ENCODE measurements at regions not wholly inside any gene's neighbourhood (a gene's known extent, or its start where the extent isn't known, plus 50 kb on each side); places are given as distances from the start of the nearest gene placed in this dataset.

DNA sequence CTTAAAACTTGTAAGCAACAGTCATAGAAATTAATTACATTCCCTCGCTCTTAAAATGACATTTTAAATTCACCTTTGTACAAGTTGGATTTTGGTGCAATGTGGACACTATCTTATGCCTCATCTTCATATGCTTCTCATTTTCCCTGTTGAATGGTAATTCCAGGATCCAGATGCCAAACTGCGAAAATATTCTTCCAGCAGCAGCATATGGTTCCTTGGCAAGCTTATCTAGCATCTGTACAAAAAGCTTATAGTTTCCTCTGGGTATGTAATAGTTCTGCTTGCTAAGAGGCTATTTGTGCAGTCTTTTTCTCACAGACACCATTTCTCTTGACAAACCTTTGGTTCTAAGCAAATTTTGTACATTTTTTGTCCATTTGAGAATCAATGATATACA is 2079.7 kb upstream of the AGA start:
- 57% methylated on average over 2 of the region's 2 CpGs for WGBS
- TF ChIP-seq POLR2AphosphoS5 (IDR thresholded peaks at IDR 0.05), result no peak
- no peak for TF ChIP-seq EP300 (IDR thresholded peaks at IDR 0.05)
- TF ChIP-seq POLR2A (IDR thresholded peaks at IDR 0.05), result no peak
- TF ChIP-seq, protein P1, sequence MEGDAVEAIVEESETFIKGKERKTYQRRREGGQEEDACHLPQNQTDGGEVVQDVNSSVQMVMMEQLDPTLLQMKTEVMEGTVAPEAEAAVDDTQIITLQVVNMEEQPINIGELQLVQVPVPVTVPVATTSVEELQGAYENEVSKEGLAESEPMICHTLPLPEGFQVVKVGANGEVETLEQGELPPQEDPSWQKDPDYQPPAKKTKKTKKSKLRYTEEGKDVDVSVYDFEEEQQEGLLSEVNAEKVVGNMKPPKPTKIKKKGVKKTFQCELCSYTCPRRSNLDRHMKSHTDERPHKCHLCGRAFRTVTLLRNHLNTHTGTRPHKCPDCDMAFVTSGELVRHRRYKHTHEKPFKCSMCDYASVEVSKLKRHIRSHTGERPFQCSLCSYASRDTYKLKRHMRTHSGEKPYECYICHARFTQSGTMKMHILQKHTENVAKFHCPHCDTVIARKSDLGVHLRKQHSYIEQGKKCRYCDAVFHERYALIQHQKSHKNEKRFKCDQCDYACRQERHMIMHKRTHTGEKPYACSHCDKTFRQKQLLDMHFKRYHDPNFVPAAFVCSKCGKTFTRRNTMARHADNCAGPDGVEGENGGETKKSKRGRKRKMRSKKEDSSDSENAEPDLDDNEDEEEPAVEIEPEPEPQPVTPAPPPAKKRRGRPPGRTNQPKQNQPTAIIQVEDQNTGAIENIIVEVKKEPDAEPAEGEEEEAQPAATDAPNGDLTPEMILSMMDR (IDR thresholded peaks at IDR 0.05), result no peak
- no peak for DNase-seq (ENCODE audit: low spot score in 2 of 2)

DNA sequence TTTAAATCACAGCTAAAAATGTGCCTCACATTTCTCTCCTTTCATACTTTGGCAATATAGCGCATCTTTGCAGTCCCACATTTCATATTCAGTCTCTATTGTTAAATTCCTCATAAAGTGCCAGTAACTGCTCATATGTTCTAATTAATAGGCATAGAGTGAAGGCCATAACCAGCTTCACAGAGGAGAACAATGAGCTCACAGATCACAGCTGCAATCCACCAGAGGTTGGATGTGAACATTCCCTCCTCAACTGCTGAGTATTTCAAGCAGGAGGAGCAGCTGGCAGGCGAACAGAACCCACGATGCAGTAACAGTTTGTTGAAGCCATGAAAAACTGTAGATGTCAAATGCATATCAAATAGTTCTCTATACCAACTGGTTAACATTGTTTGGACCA is 2088.7 kb upstream of the AGA start:
- Histone ChIP-seq H3K27me3 (no peaks in the 10 kb centered on the region), H3K9me3 (no peaks in the 10 kb centered on the region), H3K4me1 (no peaks in the 10 kb centered on the region), H3K27ac (no peak overlapping the region), H3K36me3 (no peaks in the 10 kb centered on the region), H3K4me3 (no peak overlapping the region)
- no peak for DNase-seq (ENCODE audit: low spot score in 2 of 2)
- TF ChIP-seq POLR2AphosphoS5 (IDR thresholded peaks at IDR 0.05), result no peak
- no peak for TF ChIP-seq POLR2A (IDR thresholded peaks at IDR 0.05)
- TF ChIP-seq, protein P1 (IDR thresholded peaks at IDR 0.05), result no peak
- no peak for TF ChIP-seq EP300 (IDR thresholded peaks at IDR 0.05)
- WGBS, result 64% methylated on average over 3 of the region's 3 CpGs

More for the DNA sequence above, 2079.7 kb upstream of the AGA start:
- no peaks in the 10 kb centered on the region for H3K27me3 ChIP-seq
- H3K27ac ChIP-seq, result no peak overlapping the region
- H3K4me3 ChIP-seq, result no peak overlapping the region
- no peaks in the 10 kb centered on the region for H3K36me3 ChIP-seq
- H3K4me1 ChIP-seq, result no peaks in the 10 kb centered on the region
- no peaks in the 10 kb centered on the region for H3K9me3 ChIP-seq

GRCh38 chr4:179536694-179537093 is 2094.5 kb upstream of the AGA start:
- Histone ChIP-seq H3K27me3 (no peaks in the 10 kb centered on the region), H3K36me3 (no peaks in the 10 kb centered on the region), H3K27ac (no peak overlapping the region), H3K9me3 (no peaks in the 10 kb centered on the region), H3K4me1 (no peaks in the 10 kb centered on the region), H3K4me3 (no peak overlapping the region)
- WGBS, result 74% methylated on average over 3 of the region's 3 CpGs
- DNase-seq (ENCODE audit: low spot score in 2 of 2), result no peak
- TF ChIP-seq EP300 (IDR thresholded peaks at IDR 0.05) (no peak), POLR2AphosphoS5 (IDR thresholded peaks at IDR 0.05) (no peak), POLR2A (IDR thresholded peaks at IDR 0.05) (no peak)
- TF ChIP-seq, protein P1 (IDR thresholded peaks at IDR 0.05), result no peak

DNA sequence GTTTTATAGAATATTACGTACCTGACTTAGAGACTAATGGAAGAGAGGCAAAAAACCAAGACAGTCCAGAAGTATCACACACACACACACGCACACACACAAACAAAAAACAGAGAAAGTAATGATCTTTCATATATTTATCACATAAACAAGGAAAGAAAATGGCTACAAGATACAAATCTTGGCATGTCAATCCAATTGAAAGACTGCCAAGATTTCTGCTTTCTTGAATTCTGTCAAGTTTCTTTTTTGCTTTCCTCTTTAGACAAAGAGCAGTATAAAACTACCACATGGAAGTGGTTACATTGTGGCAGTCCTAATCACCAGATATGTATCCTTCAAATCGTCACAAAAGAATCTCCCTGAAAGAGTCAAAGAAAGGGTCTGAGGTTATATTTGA is 2097.4 kb upstream of the AGA start:
- H3K4me3 ChIP-seq, result no peak overlapping the region
- TF ChIP-seq, protein P1 (IDR thresholded peaks at IDR 0.05), result no peak
- TF ChIP-seq POLR2AphosphoS5 (IDR thresholded peaks at IDR 0.05) (no peak), POLR2A (IDR thresholded peaks at IDR 0.05) (no peak), EP300 (IDR thresholded peaks at IDR 0.05) (no peak)
- H3K36me3 ChIP-seq, result no peaks in the 10 kb centered on the region
- 63% methylated on average over 3 of the region's 3 CpGs for WGBS
- DNase-seq (ENCODE audit: low spot score in 2 of 2), result no peak
- H3K27ac ChIP-seq, result no peak overlapping the region
- no peaks in the 10 kb centered on the region for H3K27me3 ChIP-seq
- H3K4me1 ChIP-seq, result no peaks in the 10 kb centered on the region
- no peaks in the 10 kb centered on the region for H3K9me3 ChIP-seq

GRCh38 chr4:179543771-179544170 is 2101.5 kb upstream of the AGA start:
- WGBS, result 90% methylated on average over 6 of the region's 6 CpGs
- TF ChIP-seq, protein P1 (IDR thresholded peaks at IDR 0.05), result no peak
- TF ChIP-seq POLR2A (IDR thresholded peaks at IDR 0.05) (no peak), EP300 (IDR thresholded peaks at IDR 0.05) (no peak), POLR2AphosphoS5 (IDR thresholded peaks at IDR 0.05) (no peak)
- no peaks in the 10 kb centered on the region for H3K27me3 ChIP-seq
- no peak overlapping the region for H3K27ac ChIP-seq
- no peak for DNase-seq (ENCODE audit: low spot score in 2 of 2)
- H3K9me3 ChIP-seq, result no peaks in the 10 kb centered on the region
- no peaks in the 10 kb centered on the region for H3K36me3 ChIP-seq
- no peak overlapping the region for H3K4me3 ChIP-seq
- no peaks in the 10 kb centered on the region for H3K4me1 ChIP-seq
